ENCODE measurements at regions not wholly inside any gene's neighbourhood (a gene's known extent, or its start where the extent isn't known, plus 50 kb on each side); places are given as distances from the start of the nearest gene placed in this dataset.

GRCh38 chr6:160933256-160933655 lies 58.3 kb upstream of the MAP3K4 start:
- Histone ChIP-seq H3K36me3 (ENCODE audit: control insufficient read depth, insufficient read depth, low read length) (no peaks in the 10 kb centered on the region), H3K27me3 (ENCODE audit: control insufficient read depth, insufficient read depth, low read length) (peaks cover 8% of the 10 kb centered on the region), H3K9me3 (ENCODE audit: control insufficient read depth, insufficient read depth, low read length) (no peaks in the 10 kb centered on the region), H3K4me1 (ENCODE audit: control insufficient read depth, insufficient read depth, low read length) (peaks cover 6% of the 10 kb centered on the region), H3K4me3 (ENCODE audit: low read length) (no peak overlapping the region), H3K27ac (ENCODE audit: low read length) (no peak overlapping the region)
- DNase-seq, result no peak
- H3K4me3 Mint-ChIP-seq, result no peak overlapping the region
- H3K27me3 Mint-ChIP-seq (ENCODE audit: low read depth in 2 of 2), result peaks cover 38 to 47% of the 10 kb centered on the region in 2 donors
- H3K36me3 Mint-ChIP-seq, result no peaks in the 10 kb centered on the region
- H3K27ac Mint-ChIP-seq, result no peak overlapping the region
- intact Hi-C loops (cut with micrococcal nuclease), result no loop called here
- no peak for ATAC-seq
- WGBS (ENCODE audit: insufficient coverage), result 74% methylated on average over 8 of the region's 8 CpGs
- H3K9me3 Mint-ChIP-seq, result no peaks in the 10 kb centered on the region
- no peaks in the 10 kb centered on the region for H3K4me1 Mint-ChIP-seq
- TF ChIP-seq CTCF (IDR thresholded peaks at IDR 0.05), result no peak

GRCh38 chr6:160934157-160934556 lies 57.4 kb upstream of the MAP3K4 start:
- Histone ChIP-seq H3K27ac (ENCODE audit: low read length) (no peak overlapping the region), H3K9me3 (ENCODE audit: control insufficient read depth, insufficient read depth, low read length) (no peaks in the 10 kb centered on the region), H3K27me3 (ENCODE audit: control insufficient read depth, insufficient read depth, low read length) (peaks cover 11% of the 10 kb centered on the region), H3K4me3 (ENCODE audit: low read length) (no peak overlapping the region), H3K36me3 (ENCODE audit: control insufficient read depth, insufficient read depth, low read length) (no peaks in the 10 kb centered on the region), H3K4me1 (ENCODE audit: control insufficient read depth, insufficient read depth, low read length) (peaks cover 6% of the 10 kb centered on the region)
- no peaks in the 10 kb centered on the region for H3K9me3 Mint-ChIP-seq
- ATAC-seq (peak in 1 of 3 donors; percentile 43), DNase-seq (no peak)
- intact Hi-C loops (cut with micrococcal nuclease), result no loop called here
- peaks cover 42 to 43% of the 10 kb centered on the region in 2 donors for H3K27me3 Mint-ChIP-seq (ENCODE audit: low read depth in 2 of 2)
- no peak overlapping the region for H3K4me3 Mint-ChIP-seq
- H3K4me1 Mint-ChIP-seq, result no peaks in the 10 kb centered on the region
- no peak for TF ChIP-seq CTCF (IDR thresholded peaks at IDR 0.05)
- no peaks in the 10 kb centered on the region for H3K36me3 Mint-ChIP-seq
- no peak overlapping the region for H3K27ac Mint-ChIP-seq
- 92% methylated on average over 3 of the region's 3 CpGs for WGBS (ENCODE audit: insufficient coverage)

- Histone ChIP-seq H3K4me3 (ENCODE audit: low read length) (no peak overlapping the region), H3K4me1 (ENCODE audit: control insufficient read depth, insufficient read depth, low read length) (no peaks in the 10 kb centered on the region), H3K27me3 (ENCODE audit: control insufficient read depth, insufficient read depth, low read length) (peaks cover 10% of the 10 kb centered on the region), H3K27ac (ENCODE audit: low read length) (no peak overlapping the region), H3K36me3 (ENCODE audit: control insufficient read depth, insufficient read depth, low read length) (no peaks in the 10 kb centered on the region), H3K9me3 (ENCODE audit: control insufficient read depth, insufficient read depth, low read length) (no peaks in the 10 kb centered on the region)
- no peaks in the 10 kb centered on the region for H3K36me3 Mint-ChIP-seq
- H3K27me3 Mint-ChIP-seq (ENCODE audit: low read depth in 2 of 2), result peaks cover 33 to 35% of the 10 kb centered on the region in 2 donors
- no peak overlapping the region for H3K27ac Mint-ChIP-seq
- no peak overlapping the region for H3K4me3 Mint-ChIP-seq
- H3K9me3 Mint-ChIP-seq, result no peaks in the 10 kb centered on the region
- no peak for TF ChIP-seq CTCF (IDR thresholded peaks at IDR 0.05)
- ATAC-seq (no peak), DNase-seq (no peak)
- intact Hi-C loops (cut with micrococcal nuclease), result no loop called here
- WGBS (ENCODE audit: insufficient coverage), result 88% methylated on average over 4 of the region's 4 CpGs
- H3K4me1 Mint-ChIP-seq, result no peaks in the 10 kb centered on the region
These were observed 51.4 kb upstream of the MAP3K4 start for GRCh38 chr6:160940197-160940596.
